Stimulated activated CD4-positive, alpha-beta T cell treated with anti-CD3 and anti-CD28 coated beads, Interleukin-2, amount 100 ng/mL, for 24 hours (primary cell): ENCODE measurements at regions not wholly inside any gene's neighbourhood (a gene's known extent, or its start where the extent isn't known, plus 50 kb on each side); places are given as distances from the start of the nearest gene placed in this dataset.
"Not testable (repeated sequence)": the region's sequence is repeated elsewhere in the genome, so short reads cannot be mapped to it uniquely, and the experiment has no call there.

ENCODE experiments used
- DNase-seq, 2 donors: peaks; one replicate each; pipeline ENCODE4 v3.0.0-alpha.2; 2020

- no peak for DNase-seq
These were observed 308.5 kb upstream of the PROK2 start for GRCh38 chr3:72093270-72093991.

DNA sequence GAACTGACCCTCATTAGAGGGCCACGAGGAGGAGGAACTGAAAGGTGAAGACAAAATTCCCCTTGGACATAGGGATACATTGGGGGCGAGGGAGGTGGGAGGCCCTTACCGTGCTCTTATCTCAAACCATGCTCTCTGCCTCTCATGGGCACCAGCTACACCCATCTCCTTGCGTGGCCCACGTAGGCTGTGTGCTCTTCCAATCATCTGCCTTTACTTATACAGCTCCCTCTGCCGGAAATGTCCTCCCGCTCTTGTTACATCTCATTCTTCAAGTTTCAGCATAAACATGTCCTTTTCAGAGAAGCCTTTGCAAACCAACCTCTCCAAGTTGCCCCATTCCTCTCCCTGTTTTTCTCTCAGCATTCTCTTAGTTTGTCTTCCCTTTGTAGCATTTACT is 307.8 kb upstream of the PROK2 start:
- DNase-seq: no peak

DNA sequence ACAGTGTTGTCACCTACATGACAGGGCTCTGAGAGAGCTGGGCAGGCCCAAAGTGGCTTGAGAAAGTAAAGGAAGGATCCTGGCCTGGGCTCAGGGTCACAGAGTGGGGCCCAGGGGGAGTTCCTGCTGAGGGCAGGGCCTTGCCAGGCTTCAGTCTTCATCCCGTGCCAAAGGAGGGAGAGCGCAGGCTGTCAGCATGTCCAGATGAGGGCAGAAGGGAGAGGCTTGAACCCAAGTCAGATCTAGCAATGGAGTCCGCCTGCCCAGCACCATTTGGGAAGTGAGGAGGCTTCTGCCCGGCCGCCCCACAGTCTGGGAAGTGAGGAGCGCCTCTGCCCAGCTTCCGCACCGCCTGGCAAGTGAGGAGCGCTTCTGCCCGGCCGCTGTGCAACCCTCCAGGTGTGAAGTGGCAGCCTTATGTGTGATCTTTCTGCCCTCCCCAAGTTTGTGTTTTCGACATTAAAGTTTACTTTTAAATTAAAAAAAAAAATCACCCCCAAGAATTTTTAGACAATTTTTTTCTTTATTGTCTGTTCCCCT is 303.6 kb upstream of the PROK2 start:
- DNase-seq: no peak

DNA sequence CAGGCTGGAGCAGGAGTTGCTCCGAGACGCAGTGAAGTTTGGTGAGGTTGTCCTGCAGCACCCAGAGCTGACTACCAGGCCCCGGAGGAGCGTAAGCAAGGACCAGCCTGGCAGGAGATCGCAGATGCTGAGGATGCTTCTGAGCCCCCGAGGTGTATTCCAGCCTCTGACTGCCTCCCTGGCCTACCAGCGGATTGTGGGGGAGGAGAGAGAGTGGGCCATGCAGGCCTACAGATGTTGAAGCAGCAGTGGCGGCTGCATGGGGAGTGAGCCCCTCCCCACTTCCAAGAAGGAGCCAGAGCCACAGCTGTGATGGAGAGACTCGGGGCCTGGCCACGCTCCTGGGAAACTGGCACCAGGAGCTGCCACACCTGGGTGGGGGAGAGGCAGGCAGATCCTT is 302.5 kb upstream of the PROK2 start:
- no peak for DNase-seq

- DNase-seq: no peak
These were observed 301.8 kb upstream of the PROK2 start for GRCh38 chr3:72086743-72087087.

GRCh38 chr3:72086042-72086742 is 301.2 kb upstream of the PROK2 start:
- no peak for DNase-seq

DNA sequence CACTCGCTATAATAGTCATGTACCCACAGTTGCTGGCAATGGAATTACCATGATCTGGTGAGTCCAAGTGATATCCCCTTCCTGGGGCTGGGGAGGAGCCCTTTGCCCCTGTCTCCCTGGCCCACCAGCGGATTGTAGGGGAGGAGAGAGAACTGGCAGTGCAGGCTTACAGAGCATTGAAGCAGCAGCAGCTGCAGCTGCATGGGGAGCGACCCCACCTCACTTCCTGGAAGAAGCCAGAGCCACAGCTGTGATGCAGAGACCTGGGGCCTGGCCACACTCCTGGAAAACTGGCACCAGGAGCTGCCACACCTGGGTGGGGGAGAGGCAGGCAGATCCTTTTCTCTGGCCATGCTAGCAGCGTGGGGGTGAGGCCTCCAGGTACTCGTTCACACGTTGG is 300.1 kb upstream of the PROK2 start:
- no peak for DNase-seq

DNA sequence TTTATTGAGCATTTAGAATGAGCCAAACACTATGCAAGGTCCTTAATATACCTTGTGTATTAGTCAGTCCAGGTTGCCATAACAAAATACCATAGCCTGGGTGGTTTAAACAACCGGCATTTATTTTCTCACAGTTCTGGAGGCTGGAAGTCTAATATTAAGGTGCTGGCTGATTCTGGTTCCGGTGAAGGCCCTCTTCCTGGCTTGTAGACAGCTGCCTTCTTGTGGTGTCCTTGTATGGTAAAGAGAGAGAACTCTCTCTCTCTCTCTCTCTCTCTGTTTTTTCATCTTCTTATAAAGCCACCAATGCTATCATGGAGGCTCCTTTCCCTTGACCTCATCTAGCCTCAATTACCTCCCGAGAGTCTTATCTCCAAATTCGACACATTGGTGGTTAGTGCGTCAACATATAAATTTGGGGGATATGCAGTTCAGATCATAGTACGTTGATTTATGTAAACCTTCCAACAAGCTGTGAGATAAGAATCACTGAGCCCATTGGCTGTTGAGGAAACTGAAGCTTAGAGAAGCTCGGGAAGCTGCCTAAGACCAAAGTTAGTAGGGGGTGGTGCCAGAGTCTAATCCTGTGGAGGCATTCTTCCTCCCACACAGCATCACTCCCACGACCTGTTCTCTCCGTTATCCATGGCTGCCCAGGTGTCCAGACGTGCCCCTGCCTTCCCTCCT is 298.0 kb upstream of the PROK2 start:
- DNase-seq: no peak

- DNase-seq: no peak
These were observed 297.3 kb upstream of the PROK2 start for GRCh38 chr3:72082186-72082715.

- DNase-seq: no peak
These were observed 296.7 kb upstream of the PROK2 start for GRCh38 chr3:72081471-72082185.

DNA sequence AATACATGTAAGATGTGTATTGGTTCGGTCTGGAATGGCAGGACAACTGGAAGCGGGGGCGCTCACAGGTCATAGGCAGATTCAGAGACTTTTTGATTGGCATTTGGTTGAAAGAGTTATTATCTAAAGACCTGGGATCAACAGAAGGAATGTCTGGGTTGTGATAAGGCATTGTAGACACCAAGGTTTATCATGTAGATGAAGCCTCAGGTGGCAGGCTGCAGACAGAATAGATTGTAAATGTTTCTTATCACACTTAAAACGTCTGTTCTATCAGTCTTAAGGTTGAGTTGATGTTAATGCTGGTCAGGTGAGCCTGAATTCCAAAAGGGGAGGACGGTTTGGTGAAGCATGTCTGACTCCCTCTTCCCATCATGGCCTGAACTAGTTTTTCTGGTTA is 295.9 kb upstream of the PROK2 start:
- DNase-seq: no peak

DNA sequence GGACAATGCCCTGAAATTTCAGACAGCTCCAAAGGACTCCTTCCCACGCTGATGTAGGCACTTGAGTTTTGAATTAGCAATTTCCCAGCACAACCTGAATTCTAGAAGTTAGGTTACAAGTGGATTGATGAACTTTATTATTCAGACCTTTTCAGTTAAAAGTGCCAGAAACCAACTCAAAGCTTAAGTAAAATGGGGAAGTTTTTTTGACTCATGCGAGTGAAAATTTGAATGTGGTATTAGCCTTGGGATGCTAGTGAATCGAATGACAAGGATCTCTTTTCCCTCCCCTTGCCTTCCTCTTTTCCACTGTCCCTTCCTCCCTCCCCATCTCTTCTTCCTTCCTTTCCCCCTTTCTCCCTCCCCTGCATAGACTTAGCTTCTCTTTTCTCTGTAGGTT is 295.1 kb upstream of the PROK2 start:
- DNase-seq: no peak

GRCh38 chr3:72079369-72079872 is 294.5 kb upstream of the PROK2 start:
- DNase-seq: no peak

- DNase-seq: no peak
These were observed 293.9 kb upstream of the PROK2 start for GRCh38 chr3:72078676-72079368.

- no peak for DNase-seq
These were observed 292.7 kb upstream of the PROK2 start for GRCh38 chr3:72077473-72078259.

DNA sequence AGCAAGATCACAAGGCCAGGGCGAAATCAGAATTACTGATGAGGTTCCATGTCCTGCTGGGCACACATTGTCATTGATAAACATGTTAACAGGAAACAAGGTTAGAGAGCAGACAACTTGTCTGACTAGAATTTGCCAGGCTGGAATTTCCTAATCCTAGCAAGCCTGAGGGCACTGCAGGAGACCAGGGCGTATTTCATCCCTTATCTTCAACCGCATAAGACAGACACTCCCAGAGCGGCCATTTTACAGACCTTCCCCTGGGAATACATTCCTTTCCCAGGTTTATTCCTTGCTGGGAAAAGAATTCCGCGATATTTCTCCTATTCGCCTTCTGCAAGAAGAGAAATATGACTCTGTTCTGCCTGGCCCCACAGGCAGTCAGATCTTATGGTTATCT is 290.9 kb upstream of the PROK2 start:
- DNase-seq: not testable (repeated sequence)

DNA sequence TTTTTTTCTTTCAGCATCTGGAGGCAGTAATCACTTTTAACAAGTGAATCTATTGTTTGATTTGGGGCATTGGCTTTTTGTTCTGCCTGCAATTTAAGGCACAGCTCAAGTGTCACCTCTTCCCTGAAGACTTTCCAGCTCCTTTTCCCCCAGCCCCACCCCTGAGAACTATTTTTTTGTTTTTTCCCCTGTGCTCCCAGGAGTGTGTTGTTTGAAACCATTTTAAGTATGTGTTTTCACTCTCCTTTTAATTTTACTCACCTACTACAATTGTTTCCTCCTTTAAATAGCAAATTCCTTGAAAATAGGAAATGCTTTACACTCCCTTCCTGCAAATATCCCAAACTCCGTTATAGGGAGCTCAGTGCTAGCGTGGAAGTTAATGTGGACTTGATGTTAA is 286.7 kb upstream of the PROK2 start:
- no peak for DNase-seq

- no peak for DNase-seq
These were observed 285.1 kb upstream of the PROK2 start for GRCh38 chr3:72070005-72070404.

DNA sequence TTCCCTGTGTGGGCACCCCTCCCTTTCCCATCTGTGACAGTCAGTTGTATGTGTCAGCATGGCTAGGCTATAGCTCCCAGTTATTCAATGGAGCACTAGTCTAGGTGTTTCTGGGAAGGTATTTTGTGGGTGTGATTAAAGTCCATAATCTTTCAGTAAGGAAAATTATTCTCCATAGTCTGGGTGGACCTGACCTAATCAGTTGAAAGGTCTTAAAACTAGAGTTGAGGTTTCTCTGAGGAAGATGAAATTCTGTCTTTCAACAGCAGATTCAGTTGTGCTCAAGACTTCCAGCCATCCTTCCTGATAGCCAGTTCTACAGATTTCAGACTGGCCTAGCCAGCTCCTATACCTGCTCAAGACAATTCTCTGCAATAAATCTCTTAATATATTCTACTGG is 284.6 kb upstream of the PROK2 start:
- DNase-seq: no peak

GRCh38 chr3:72068621-72069020 is 283.7 kb upstream of the PROK2 start:
- DNase-seq: no peak

- DNase-seq: no peak
These were observed 282.8 kb upstream of the PROK2 start for GRCh38 chr3:72067721-72068120.
